SK-N-MC (cell line): ENCODE measurements at regions not wholly inside any gene's neighbourhood (a gene's known extent, or its start where the extent isn't known, plus 50 kb on each side); places are given as distances from the start of the nearest gene placed in this dataset.

Experiments used
- EZH2 ChIP-seq: fragments of 200-600 bp; sonication (generic); IDR thresholded peaks from one replicate; pipeline ENCODE4 v1.6.1; 2017; ENCODE audit warnings: antibody characterized with exemption
- POLR2AphosphoS5 ChIP-seq: IDR thresholded peaks from 2 replicates; pipeline ENCODE4 v1.6.1; 2012; ENCODE audit warnings: mild to moderate bottlenecking, low read depth, low read length, borderline replicate concordance

GRCh38 chr11:32003335-32003734, 87.5 kb upstream of the RCN1 start:
- no peak for TF ChIP-seq EZH2
- no peak for TF ChIP-seq POLR2AphosphoS5
